Activated CD4-positive, alpha-beta T cell treated with anti-CD3 and anti-CD28 coated beads for 36 hours (primary cell): ENCODE measurements at regions not wholly inside any gene's neighbourhood (a gene's known extent, or its start where the extent isn't known, plus 50 kb on each side); places are given as distances from the start of the nearest gene placed in this dataset.

Experiments
- ATAC-seq: fragments of 200-7000 bp; cut with Tn5 transposase; one replicate; pipeline ENCODE4 v1.10.0; 2021; ENCODE audit warnings: mild to moderate bottlenecking, moderate library complexity
- CTCF ChIA-PET: fragments of 350-600 bp; sonication (Branson Sonifier 250); formaldehyde crosslinking; loops from one replicate; lab custom pipeline; 2021; ENCODE audit warnings: antibody characterized with exemption; lab: Charles Lee
- POLR2A ChIA-PET: fragments of 350-600 bp; sonication (Branson Sonifier 250); formaldehyde crosslinking; loops from one replicate; lab custom pipeline; 2021; ENCODE audit warnings: antibody characterized with exemption, inconsistent platforms; lab: Charles Lee
- DNase-seq: peaks from one replicate; pipeline ENCODE4 v3.0.0-alpha.2; 2020
- H3K27ac Mint-ChIP-seq: one replicate; pipeline ENCODE4 v1.8.0; 2021; ENCODE audit warnings: mixed read lengths
- H3K27me3 Mint-ChIP-seq: one replicate; pipeline ENCODE4 v1.8.0; 2021; ENCODE audit warnings: mixed read lengths
- H3K36me3 Mint-ChIP-seq: one replicate; pipeline ENCODE4 v1.8.0; 2021; ENCODE audit warnings: low read depth, mixed read lengths
- H3K4me1 Mint-ChIP-seq: one replicate; pipeline ENCODE4 v1.8.0; 2021; ENCODE audit warnings: mixed read lengths
- H3K4me3 Mint-ChIP-seq: one replicate; pipeline ENCODE4 v1.8.0; 2021; ENCODE audit warnings: mild to moderate bottlenecking, moderate library complexity, mixed read lengths
- H3K9me3 Mint-ChIP-seq: one replicate; pipeline ENCODE4 v1.8.0; 2021; ENCODE audit warnings: low read depth, mixed read lengths
- intact Hi-C, 2 experiments: fragments of 100-400 bp; cut with DNase I in 1 of 2; cut with micrococcal nuclease in 1 of 2; formaldehyde crosslinking; loops; one replicate each; pipeline versions ENCODE4 v1.14.2 to v1.15.1; 2022 to 2024; cut with DNase I, micrococcal nuclease

- Mint-ChIP-seq H3K9me3 (no peaks in the 10 kb centered on the region), H3K27me3 (peaks cover 9% of the 10 kb centered on the region), H3K4me1 (peaks cover 2% of the 10 kb centered on the region), H3K4me3 (no peak overlapping the region), H3K27ac (no peak overlapping the region), H3K36me3 (no peaks in the 10 kb centered on the region)
- ChIA-PET POLR2A (no interaction called here), CTCF (interaction anchor here (0.7 kb wide), 1 partner anchor 581 kb away, joined by 3 read pairs; no protein-coding TSS in a partner anchor)
- DNase-seq: no peak
- intact Hi-C loops: no loop called here
- ATAC-seq: no peak
Observed at GRCh38 chr6:145347216-145347615, 388.1 kb downstream of the EPM2A start.

- Mint-ChIP-seq H3K36me3 (no peaks in the 10 kb centered on the region), H3K27ac (no peak overlapping the region), H3K4me1 (no peaks in the 10 kb centered on the region), H3K27me3 (peaks cover 7% of the 10 kb centered on the region), H3K4me3 (no peak overlapping the region), H3K9me3 (no peaks in the 10 kb centered on the region)
- no peak for DNase-seq
- no peak for ATAC-seq
- intact Hi-C loops: no loop called here
- POLR2A ChIA-PET: no interaction called here
- CTCF ChIA-PET: no interaction called here
Observed at GRCh38 chr6:145349950-145350510, 385.3 kb downstream of the EPM2A start.

- Mint-ChIP-seq H3K36me3 (no peaks in the 10 kb centered on the region), H3K4me3 (no peak overlapping the region), H3K9me3 (no peaks in the 10 kb centered on the region), H3K4me1 (no peaks in the 10 kb centered on the region), H3K27me3 (peaks cover 7% of the 10 kb centered on the region), H3K27ac (no peak overlapping the region)
- intact Hi-C loops: no loop called here
- CTCF ChIA-PET: no interaction called here
- POLR2A ChIA-PET: no interaction called here
- ATAC-seq (no peak), DNase-seq (no peak)
Observed at GRCh38 chr6:145350928-145351327, 384.4 kb downstream of the EPM2A start.

GRCh38 chr6:145352382-145353080 is 382.8 kb downstream of the EPM2A start:
- ChIA-PET POLR2A (no interaction called here), CTCF (no interaction called here)
- Mint-ChIP-seq H3K4me1 (no peaks in the 10 kb centered on the region), H3K27me3 (peaks cover 9% of the 10 kb centered on the region), H3K9me3 (no peaks in the 10 kb centered on the region), H3K36me3 (no peaks in the 10 kb centered on the region), H3K4me3 (no peak overlapping the region), H3K27ac (no peak overlapping the region)
- ATAC-seq (no peak), DNase-seq (no peak)
- intact Hi-C loops: no loop called here

- no peaks in the 10 kb centered on the region for H3K4me1 Mint-ChIP-seq
- DNase-seq (no peak), ATAC-seq (no peak)
- peaks cover 4% of the 10 kb centered on the region for H3K27me3 Mint-ChIP-seq
- no peaks in the 10 kb centered on the region for H3K9me3 Mint-ChIP-seq
- intact Hi-C loops: no loop called here
- no peaks in the 10 kb centered on the region for H3K36me3 Mint-ChIP-seq
- H3K27ac Mint-ChIP-seq: no peak overlapping the region
- ChIA-PET CTCF (no interaction called here), POLR2A (no interaction called here)
- H3K4me3 Mint-ChIP-seq: no peak overlapping the region
Observed at GRCh38 chr6:145360865-145361264, 374.5 kb downstream of the EPM2A start.

- CTCF ChIA-PET: no interaction called here
- H3K4me3 Mint-ChIP-seq: no peak overlapping the region
- no peaks in the 10 kb centered on the region for H3K36me3 Mint-ChIP-seq
- no peak overlapping the region for H3K27ac Mint-ChIP-seq
- DNase-seq (no peak), ATAC-seq (no peak)
- H3K9me3 Mint-ChIP-seq: no peaks in the 10 kb centered on the region
- H3K4me1 Mint-ChIP-seq: peaks cover 3% of the 10 kb centered on the region
- POLR2A ChIA-PET: no interaction called here
- H3K27me3 Mint-ChIP-seq: no peaks in the 10 kb centered on the region
- intact Hi-C loops: no loop called here
Observed at GRCh38 chr6:145367149-145367548, 368.2 kb downstream of the EPM2A start.

- Mint-ChIP-seq H3K4me3 (no peak overlapping the region), H3K36me3 (no peaks in the 10 kb centered on the region), H3K4me1 (peaks cover 7% of the 10 kb centered on the region), H3K27me3 (no peaks in the 10 kb centered on the region), H3K9me3 (no peaks in the 10 kb centered on the region), H3K27ac (no peak overlapping the region)
- ChIA-PET POLR2A (no interaction called here), CTCF (no interaction called here)
- ATAC-seq (no peak), DNase-seq (no peak)
- intact Hi-C loops: no loop called here
Observed at GRCh38 chr6:145368075-145368474, 367.2 kb downstream of the EPM2A start.

- Mint-ChIP-seq H3K27ac (no peak overlapping the region), H3K27me3 (no peaks in the 10 kb centered on the region), H3K4me3 (no peak overlapping the region), H3K36me3 (no peaks in the 10 kb centered on the region), H3K4me1 (peaks cover 7% of the 10 kb centered on the region), H3K9me3 (no peaks in the 10 kb centered on the region)
- POLR2A ChIA-PET: no interaction called here
- CTCF ChIA-PET: interaction anchor here (0.6 kb wide), 1 partner anchor 23 kb away, joined by 5 read pairs; no protein-coding TSS in a partner anchor
- intact Hi-C loops: no loop called here
- DNase-seq (no peak), ATAC-seq (no peak)
Observed at GRCh38 chr6:145370559-145370958, 364.8 kb downstream of the EPM2A start.

GRCh38 chr6:145372671-145373151 is 362.6 kb downstream of the EPM2A start:
- Mint-ChIP-seq H3K4me1 (peaks cover 7% of the 10 kb centered on the region), H3K4me3 (no peak overlapping the region), H3K36me3 (no peaks in the 10 kb centered on the region), H3K27ac (no peak overlapping the region), H3K9me3 (peaks cover 3% of the 10 kb centered on the region), H3K27me3 (peaks cover 6% of the 10 kb centered on the region)
- ChIA-PET POLR2A (no interaction called here), CTCF (no interaction called here)
- intact Hi-C loops: no loop called here
- peak; percentile 16 for DNase-seq
- peak; percentile 90 for ATAC-seq

- peaks cover 9% of the 10 kb centered on the region for H3K27me3 Mint-ChIP-seq
- ChIA-PET CTCF (no interaction called here), POLR2A (no interaction called here)
- ATAC-seq (no peak), DNase-seq (no peak)
- H3K36me3 Mint-ChIP-seq: no peaks in the 10 kb centered on the region
- intact Hi-C loops: no loop called here
- H3K27ac Mint-ChIP-seq: no peak overlapping the region
- H3K9me3 Mint-ChIP-seq: peaks cover 3% of the 10 kb centered on the region
- H3K4me3 Mint-ChIP-seq: no peak overlapping the region
- H3K4me1 Mint-ChIP-seq: peaks cover 7% of the 10 kb centered on the region
Observed at GRCh38 chr6:145373826-145374225, 361.5 kb downstream of the EPM2A start.

- ChIA-PET CTCF (no interaction called here), POLR2A (no interaction called here)
- H3K27ac Mint-ChIP-seq: no peak overlapping the region
- no peak for ATAC-seq
- intact Hi-C loops: no loop called here
- no peaks in the 10 kb centered on the region for H3K36me3 Mint-ChIP-seq
- H3K4me1 Mint-ChIP-seq: peaks cover 7% of the 10 kb centered on the region
- no peak overlapping the region for H3K4me3 Mint-ChIP-seq
- H3K27me3 Mint-ChIP-seq: peaks cover 9% of the 10 kb centered on the region
- peaks cover 3% of the 10 kb centered on the region for H3K9me3 Mint-ChIP-seq
- DNase-seq: no peak
Observed at GRCh38 chr6:145374570-145374969, 360.8 kb downstream of the EPM2A start.

- CTCF ChIA-PET: interaction anchor here (0.8 kb wide), 1 partner anchor 9 kb away, joined by 3 read pairs; no protein-coding TSS in a partner anchor
- Mint-ChIP-seq H3K36me3 (no peaks in the 10 kb centered on the region), H3K27ac (no peak overlapping the region), H3K4me1 (peaks cover 7% of the 10 kb centered on the region), H3K9me3 (peaks cover 3% of the 10 kb centered on the region), H3K27me3 (peaks cover 9% of the 10 kb centered on the region), H3K4me3 (no peak overlapping the region)
- DNase-seq (no peak), ATAC-seq (no peak)
- POLR2A ChIA-PET: no interaction called here
- intact Hi-C loops: no loop called here
Observed at GRCh38 chr6:145375502-145375901, 359.8 kb downstream of the EPM2A start.
